Neutrophil (primary cell): ENCODE measurements at regions not wholly inside any gene's neighbourhood (a gene's known extent, or its start where the extent isn't known, plus 50 kb on each side); places are given as distances from the start of the nearest gene placed in this dataset.

ENCODE experiments used
- H3K27ac ChIP-seq: fragments of 200-600 bp; sonication (generic); 2 replicates; pipeline ENCODE4 v1.5.1; 2016; ENCODE audit warnings: mild to moderate bottlenecking, moderate library complexity
- H3K27me3 ChIP-seq: fragments of 200-600 bp; sonication (generic); 2 replicates; pipeline ENCODE4 v1.6.0; 2016; ENCODE audit warnings: mild to moderate bottlenecking
- H3K36me3 ChIP-seq: fragments of 200-600 bp; sonication (generic); 2 replicates; pipeline ENCODE4 v1.5.1; 2017
- H3K4me1 ChIP-seq, 2 experiments: fragments of 200-600 bp in 1 of 2; sonication (generic) in 1 of 2; 1 replicate in 1 of 2; 2 replicates in 1 of 2; pipeline versions ENCODE4 v1.5.1 to v1.6.1; 2013 to 2016; ENCODE audit warnings: low read depth in 1 of 2, low read length in 1 of 2, mild to moderate bottlenecking in 1 of 2, moderate library complexity in 1 of 2; ENCODE audit not compliant: control insufficient read depth in 1 of 2, insufficient read depth in 1 of 2
- H3K4me3 ChIP-seq, 2 experiments: fragments of 200-600 bp in 1 of 2; sonication (generic) in 1 of 2; 1 replicate in 1 of 2; 2 replicates in 1 of 2; pipeline ENCODE4 v1.5.1; 2013 to 2016; ENCODE audit warnings: low read depth in 1 of 2, low read length in 1 of 2, mild to moderate bottlenecking in 1 of 2, moderate library complexity in 1 of 2
- H3K9me3 ChIP-seq: fragments of 200-600 bp; sonication (generic); 2 replicates; pipeline ENCODE4 v1.5.1; 2016
- TF ChIP-seq, protein P1 (sequence below): fragments of 200-600 bp; sonication (generic); IDR thresholded peaks from 2 replicates; pipeline ENCODE4 v1.5.1; 2016; ENCODE audit warnings: antibody characterized with exemption

DNA sequence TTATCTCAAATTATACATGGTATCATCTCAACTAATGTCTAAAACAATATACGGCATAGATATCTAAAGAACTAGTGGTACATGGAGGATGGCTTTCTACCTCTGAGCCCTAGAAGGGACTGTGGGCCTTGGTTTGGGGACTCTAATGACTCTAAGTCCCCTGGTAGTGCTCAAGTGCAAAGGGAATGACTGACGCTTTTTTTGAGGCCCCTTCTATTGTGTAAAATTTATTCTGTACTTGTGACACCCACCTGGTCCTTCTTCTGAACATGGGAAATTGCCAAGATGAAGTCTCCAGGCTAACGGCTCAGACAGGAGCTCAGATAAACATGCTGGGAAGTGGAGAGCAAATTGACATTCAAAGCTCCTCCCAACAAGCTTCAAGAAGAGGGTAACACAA lies 53.4 kb upstream of the IGLL5 start:
- TF ChIP-seq, protein P1, sequence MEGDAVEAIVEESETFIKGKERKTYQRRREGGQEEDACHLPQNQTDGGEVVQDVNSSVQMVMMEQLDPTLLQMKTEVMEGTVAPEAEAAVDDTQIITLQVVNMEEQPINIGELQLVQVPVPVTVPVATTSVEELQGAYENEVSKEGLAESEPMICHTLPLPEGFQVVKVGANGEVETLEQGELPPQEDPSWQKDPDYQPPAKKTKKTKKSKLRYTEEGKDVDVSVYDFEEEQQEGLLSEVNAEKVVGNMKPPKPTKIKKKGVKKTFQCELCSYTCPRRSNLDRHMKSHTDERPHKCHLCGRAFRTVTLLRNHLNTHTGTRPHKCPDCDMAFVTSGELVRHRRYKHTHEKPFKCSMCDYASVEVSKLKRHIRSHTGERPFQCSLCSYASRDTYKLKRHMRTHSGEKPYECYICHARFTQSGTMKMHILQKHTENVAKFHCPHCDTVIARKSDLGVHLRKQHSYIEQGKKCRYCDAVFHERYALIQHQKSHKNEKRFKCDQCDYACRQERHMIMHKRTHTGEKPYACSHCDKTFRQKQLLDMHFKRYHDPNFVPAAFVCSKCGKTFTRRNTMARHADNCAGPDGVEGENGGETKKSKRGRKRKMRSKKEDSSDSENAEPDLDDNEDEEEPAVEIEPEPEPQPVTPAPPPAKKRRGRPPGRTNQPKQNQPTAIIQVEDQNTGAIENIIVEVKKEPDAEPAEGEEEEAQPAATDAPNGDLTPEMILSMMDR, result no peak
- H3K4me3 ChIP-seq, result no peak overlapping the region

DNA sequence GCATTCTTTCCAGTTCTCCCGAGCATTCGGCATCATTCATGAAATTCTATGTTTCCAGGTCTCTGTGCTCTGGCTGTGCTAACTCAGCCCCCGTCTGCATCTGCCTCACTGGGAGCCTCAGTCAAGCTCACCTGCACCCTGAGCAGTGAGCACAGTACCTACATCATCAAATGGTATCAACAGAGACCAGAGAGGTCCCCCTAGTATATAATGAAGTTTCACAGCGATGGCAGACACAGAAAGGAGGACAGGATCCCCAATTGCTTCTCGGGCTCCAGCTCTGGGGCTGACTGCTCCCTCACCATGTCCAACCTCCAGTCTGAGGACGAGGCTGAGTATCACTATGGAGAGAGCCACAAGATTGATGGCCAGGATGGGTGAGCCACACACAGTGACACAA lies 52.8 kb upstream of the IGLL5 start:
- Histone ChIP-seq H3K36me3 (no peaks in the 10 kb centered on the region), H3K27me3 (no peaks in the 10 kb centered on the region), H3K4me1 (no peaks in the 10 kb centered on the region), H3K4me3 (no peak overlapping the region), H3K9me3 (no peaks in the 10 kb centered on the region), H3K27ac (no peak overlapping the region)
- TF ChIP-seq, protein P1, result no peak

More for the DNA sequence above, 53.4 kb upstream of the IGLL5 start:
- Histone ChIP-seq H3K36me3 (no peaks in the 10 kb centered on the region), H3K4me1 (no peaks in the 10 kb centered on the region), H3K27ac (no peak overlapping the region), H3K9me3 (no peaks in the 10 kb centered on the region), H3K27me3 (no peaks in the 10 kb centered on the region)

DNA sequence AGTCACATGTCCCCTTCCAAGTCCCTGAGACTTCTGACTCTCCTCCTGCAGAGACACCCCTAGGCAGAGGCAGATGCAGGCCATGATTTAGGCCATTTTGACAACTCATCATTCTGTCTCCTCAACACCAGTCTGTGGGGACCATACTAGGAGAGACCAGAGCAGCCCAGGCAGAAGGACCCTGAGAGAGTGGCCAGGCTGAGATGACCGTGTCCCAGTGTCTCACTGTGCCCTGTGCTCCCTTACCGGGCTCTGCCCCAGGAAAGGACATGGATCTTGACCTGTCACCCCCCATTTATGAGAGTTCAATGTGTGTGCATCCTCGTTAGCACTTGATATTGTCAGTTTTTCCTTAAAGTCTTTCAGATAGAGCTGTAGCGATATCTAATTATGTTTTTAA lies 52.4 kb upstream of the IGLL5 start:
- H3K4me1 ChIP-seq, result no peaks in the 10 kb centered on the region
- H3K27me3 ChIP-seq, result no peaks in the 10 kb centered on the region
- TF ChIP-seq, protein P1, result no peak
- no peaks in the 10 kb centered on the region for H3K9me3 ChIP-seq
- H3K4me3 ChIP-seq, result no peak overlapping the region
- H3K36me3 ChIP-seq, result no peaks in the 10 kb centered on the region
- H3K27ac ChIP-seq, result no peak overlapping the region

DNA sequence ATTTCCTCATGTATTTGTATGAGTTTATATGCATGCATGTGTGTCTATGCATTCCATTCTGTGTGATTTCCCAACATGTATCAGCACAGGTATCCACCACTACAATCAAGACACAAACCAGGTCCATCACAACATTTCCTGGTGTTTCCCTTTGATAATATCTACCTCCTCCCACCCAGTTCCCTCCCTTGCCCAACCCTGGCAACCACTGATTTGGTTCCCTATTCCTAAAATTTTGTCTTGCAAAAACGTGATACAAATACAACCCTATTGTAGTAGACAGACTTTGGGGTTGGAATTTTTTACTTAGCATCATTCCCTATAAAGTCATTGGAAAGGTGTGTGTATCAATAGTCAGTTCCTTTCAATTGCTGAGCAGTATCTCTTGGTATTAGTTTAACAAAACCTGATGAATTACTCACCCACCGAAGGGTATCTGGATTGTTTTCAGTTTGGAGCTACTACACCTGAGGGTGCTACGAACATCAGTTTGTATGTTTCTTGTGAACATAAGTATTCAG lies 51.8 kb upstream of the IGLL5 start:
- TF ChIP-seq, protein P1, result no peak
- H3K4me1 ChIP-seq, result no peaks in the 10 kb centered on the region

DNA sequence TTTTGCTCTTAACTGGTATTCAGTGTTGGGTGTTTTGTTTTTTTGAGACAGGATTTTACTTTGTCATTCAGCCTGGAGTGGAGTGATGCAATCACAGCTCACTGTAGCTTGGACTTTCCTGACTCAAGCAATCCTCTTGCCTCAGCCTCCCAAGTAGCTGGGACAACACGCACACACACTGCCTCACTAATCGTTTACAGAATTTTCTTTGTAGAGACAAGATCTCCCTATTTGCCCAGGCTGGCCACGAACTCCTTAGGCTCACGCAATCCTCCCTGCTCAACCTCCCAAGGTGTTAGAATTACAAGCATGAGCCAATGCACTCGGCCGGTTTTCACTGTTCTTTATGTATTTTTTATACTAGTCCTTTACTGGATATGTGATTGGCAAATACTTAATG lies 51.0 kb upstream of the IGLL5 start:
- TF ChIP-seq, protein P1, result no peak
- no peak overlapping the region for H3K4me3 ChIP-seq
- no peaks in the 10 kb centered on the region for H3K27me3 ChIP-seq

More for the DNA sequence above, 51.8 kb upstream of the IGLL5 start:
- Histone ChIP-seq H3K27me3 (no peaks in the 10 kb centered on the region), H3K36me3 (no peaks in the 10 kb centered on the region), H3K9me3 (no peaks in the 10 kb centered on the region), H3K27ac (no peak overlapping the region), H3K4me3 (no peak overlapping the region)

More for the DNA sequence above, 51.0 kb upstream of the IGLL5 start:
- H3K36me3 ChIP-seq, result no peaks in the 10 kb centered on the region
- H3K4me1 ChIP-seq, result no peaks in the 10 kb centered on the region
- no peaks in the 10 kb centered on the region for H3K9me3 ChIP-seq
- H3K27ac ChIP-seq, result no peak overlapping the region
